ENCODE measurements at regions not wholly inside any gene's neighbourhood (a gene's known extent, or its start where the extent isn't known, plus 50 kb on each side); places are given as distances from the start of the nearest gene placed in this dataset.
A peak's percentile ranks its signal among the peaks of the same experiment; 100 is the strongest.

DNA sequence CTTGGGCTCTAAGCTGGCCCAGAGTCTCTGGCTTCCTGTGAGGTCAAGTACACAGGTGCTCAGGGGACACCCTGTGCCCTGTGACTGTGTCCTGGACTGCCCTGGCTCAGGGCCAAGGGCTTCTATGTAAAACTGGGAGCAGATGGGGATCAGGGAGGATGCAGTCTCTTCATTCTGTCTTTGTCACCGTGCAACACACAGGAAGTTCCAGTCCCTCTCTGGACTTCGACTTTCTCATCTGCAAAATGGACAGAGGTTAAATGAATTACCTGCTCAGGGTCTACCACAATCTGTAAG lies 61.9 kb upstream of the TLE3 start:
- ChIA-PET POLR2A (no interaction called here), CTCF (ENCODE audit: low intra/inter-chr PET ratio) (no interaction called here)
- H3K4me3 ChIP-seq, result no peak overlapping the region
- in situ Hi-C loops (cut with MboI) (no loop called here), intact Hi-C loops (cut with micrococcal nuclease) (no loop called here)
- H3K4me2 ChIP-seq (ENCODE audit: insufficient read depth, low read length), result no peak overlapping the region
- no peaks in the 10 kb centered on the region for H3K79me2 ChIP-seq (ENCODE audit: control insufficient read depth, insufficient read depth, low read length)
- H3K36me3 ChIP-seq (ENCODE audit: control insufficient read depth, insufficient read depth, low read length), result no peaks in the 10 kb centered on the region
- no peaks in the 10 kb centered on the region for H3K9me3 ChIP-seq (replicated peaks; ENCODE audit: control insufficient read depth, insufficient read depth, low read depth, low read length)
- peaks cover 26 to 79% of the 10 kb centered on the region in 2 experiments for H3K27me3 ChIP-seq (ENCODE audit: control insufficient read depth in 2 of 2, insufficient read depth in 2 of 2, low read length in 2 of 2)
- FAIRE-seq (no peak), ATAC-seq (no peak), DNase-seq (ENCODE audit: extremely low read depth in 1 of 4, low spot score in 3 of 4) (no peak)
- H4K20me1 ChIP-seq (replicated peaks; ENCODE audit: control insufficient read depth, insufficient read depth, low read length), result no peaks in the 10 kb centered on the region; the same call in 1 of the 2 replicates
- no peak overlapping the region for H3K27ac ChIP-seq (ENCODE audit: extremely low read depth, low read depth, low read length)
- WGBS (ENCODE audit: insufficient coverage, low coverage, missing lambda C conversion rate), result 4% methylated on average over 2 of the region's 2 CpGs
- TF ChIP-seq NFIC (IDR thresholded peaks at IDR 0.05) (peak; percentile 42; the same call in 1 of the 2 replicates), TBL1XR1 (IDR thresholded peaks at IDR 0.05; ENCODE audit: low read length in 2 of 2) (no peak)
- no peak overlapping the region for H2AFZ ChIP-seq (ENCODE audit: low read depth, low read length)
- H3K9me1 ChIP-seq (ENCODE audit: control insufficient read depth, insufficient read depth, low read length), result no peaks in the 10 kb centered on the region
- H3K9ac ChIP-seq (ENCODE audit: insufficient read depth in 1 of 2, low read depth in 2 of 2, low read length in 2 of 2), result no peak overlapping the region
- BruUV-seq (replicated peaks), result no TSS peak
- H3K4me1 ChIP-seq (replicated peaks in 1 of 2; ENCODE audit: control insufficient read depth in 2 of 2, insufficient read depth in 2 of 2, low read length in 2 of 2), result peaks cover 0 to 1% of the 10 kb centered on the region in 2 experiments; a peak in 1 of 5 replicates

DNA sequence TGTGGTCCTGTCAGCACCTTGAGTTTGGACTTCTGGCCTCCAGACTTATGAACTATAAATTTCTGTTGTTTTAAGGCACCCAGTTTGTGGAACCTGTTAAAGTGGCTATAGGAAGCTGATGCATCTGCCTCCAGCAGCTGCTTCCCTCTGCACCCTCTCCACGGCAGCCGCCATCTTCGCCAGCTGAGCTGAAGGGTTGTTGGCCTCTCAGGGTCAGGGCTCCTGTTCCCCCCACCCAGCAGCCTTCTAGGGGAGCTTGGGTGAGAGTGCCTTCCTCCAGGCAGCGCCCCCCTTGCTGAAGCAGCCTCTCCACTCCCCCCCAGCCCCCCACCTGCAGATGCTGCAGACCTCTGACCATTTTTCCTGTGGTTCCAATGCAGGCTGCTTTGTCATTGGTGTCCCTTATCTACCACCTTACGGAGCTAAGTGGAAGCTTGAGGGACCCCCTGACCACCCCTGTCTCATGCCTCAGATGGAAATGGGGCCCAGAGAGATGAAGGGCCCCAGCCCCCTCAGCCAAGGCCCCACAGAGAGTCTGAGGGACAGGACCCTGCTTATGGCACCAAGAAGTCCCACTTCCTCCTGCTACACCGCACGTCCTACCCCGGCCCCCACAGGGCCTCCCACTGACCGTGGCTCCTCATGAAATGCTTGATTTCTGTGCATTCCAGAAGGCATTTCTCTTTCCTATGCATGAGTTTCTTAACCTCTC lies 61.4 kb upstream of the TLE3 start:
- no peak overlapping the region for H3K9ac ChIP-seq (ENCODE audit: insufficient read depth in 1 of 2, low read depth in 2 of 2, low read length in 2 of 2)
- peaks cover 28 to 81% of the 10 kb centered on the region in 2 experiments for H3K27me3 ChIP-seq (ENCODE audit: control insufficient read depth in 2 of 2, insufficient read depth in 2 of 2, low read length in 2 of 2)
- no TSS peak for BruUV-seq (replicated peaks)
- H3K79me2 ChIP-seq (ENCODE audit: control insufficient read depth, insufficient read depth, low read length), result no peaks in the 10 kb centered on the region
- intact Hi-C loops (cut with micrococcal nuclease), result no loop called here
- peaks cover 0 to 5% of the 10 kb centered on the region in 2 experiments; a peak in 1 of 5 replicates for H3K4me1 ChIP-seq (replicated peaks in 1 of 2; ENCODE audit: control insufficient read depth in 2 of 2, insufficient read depth in 2 of 2, low read length in 2 of 2)
- no peaks in the 10 kb centered on the region for H3K9me3 ChIP-seq (replicated peaks; ENCODE audit: control insufficient read depth, insufficient read depth, low read depth, low read length)
- H3K4me2 ChIP-seq (ENCODE audit: insufficient read depth, low read length), result no peak overlapping the region
- DNase-seq (ENCODE audit: extremely low read depth in 1 of 4, low spot score in 3 of 4) (no peak), ATAC-seq (no peak), FAIRE-seq (no peak)
- ChIA-PET POLR2A (no interaction called here), CTCF (ENCODE audit: low intra/inter-chr PET ratio) (no interaction called here)
- in situ Hi-C loops (cut with MboI), result no loop called here
- 1% methylated on average over 7 of the region's 9 CpGs for WGBS (ENCODE audit: insufficient coverage, low coverage, missing lambda C conversion rate)
- no peak overlapping the region for H3K27ac ChIP-seq (ENCODE audit: extremely low read depth, low read depth, low read length)
- no peaks in the 10 kb centered on the region for H3K36me3 ChIP-seq (ENCODE audit: control insufficient read depth, insufficient read depth, low read length)
- H4K20me1 ChIP-seq (replicated peaks; ENCODE audit: control insufficient read depth, insufficient read depth, low read length), result no peaks in the 10 kb centered on the region; the same call in 1 of the 2 replicates
- no peak overlapping the region for H2AFZ ChIP-seq (ENCODE audit: low read depth, low read length)
- no peak overlapping the region for H3K4me3 ChIP-seq
- H3K9me1 ChIP-seq (ENCODE audit: control insufficient read depth, insufficient read depth, low read length), result no peaks in the 10 kb centered on the region
- TF ChIP-seq, protein P1, sequence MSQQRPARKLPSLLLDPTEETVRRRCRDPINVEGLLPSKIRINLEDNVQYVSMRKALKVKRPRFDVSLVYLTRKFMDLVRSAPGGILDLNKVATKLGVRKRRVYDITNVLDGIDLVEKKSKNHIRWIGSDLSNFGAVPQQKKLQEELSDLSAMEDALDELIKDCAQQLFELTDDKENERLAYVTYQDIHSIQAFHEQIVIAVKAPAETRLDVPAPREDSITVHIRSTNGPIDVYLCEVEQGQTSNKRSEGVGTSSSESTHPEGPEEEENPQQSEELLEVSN (IDR thresholded peaks at IDR 0.05; ENCODE audit: borderline replicate concordance in 1 of 2, extremely low read depth in 1 of 2, insufficient read depth in 1 of 2, insufficient read length in 1 of 2, low read depth in 1 of 2, low read length in 1 of 2, poor library complexity in 1 of 2, severe bottlenecking in 1 of 2), result no peak
- TF ChIP-seq, protein P2, sequence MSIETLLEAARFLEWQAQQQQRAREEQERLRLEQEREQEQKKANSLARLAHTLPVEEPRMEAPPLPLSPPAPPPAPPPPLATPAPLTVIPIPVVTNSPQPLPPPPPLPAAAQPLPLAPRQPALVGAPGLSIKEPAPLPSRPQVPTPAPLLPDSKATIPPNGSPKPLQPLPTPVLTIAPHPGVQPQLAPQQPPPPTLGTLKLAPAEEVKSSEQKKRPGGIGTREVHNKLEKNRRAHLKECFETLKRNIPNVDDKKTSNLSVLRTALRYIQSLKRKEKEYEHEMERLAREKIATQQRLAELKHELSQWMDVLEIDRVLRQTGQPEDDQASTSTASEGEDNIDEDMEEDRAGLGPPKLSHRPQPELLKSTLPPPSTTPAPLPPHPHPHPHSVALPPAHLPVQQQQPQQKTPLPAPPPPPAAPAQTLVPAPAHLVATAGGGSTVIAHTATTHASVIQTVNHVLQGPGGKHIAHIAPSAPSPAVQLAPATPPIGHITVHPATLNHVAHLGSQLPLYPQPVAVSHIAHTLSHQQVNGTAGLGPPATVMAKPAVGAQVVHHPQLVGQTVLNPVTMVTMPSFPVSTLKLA (conservative IDR thresholded peaks at IDR 0.05), result no peak
- TF ChIP-seq, protein P3, sequence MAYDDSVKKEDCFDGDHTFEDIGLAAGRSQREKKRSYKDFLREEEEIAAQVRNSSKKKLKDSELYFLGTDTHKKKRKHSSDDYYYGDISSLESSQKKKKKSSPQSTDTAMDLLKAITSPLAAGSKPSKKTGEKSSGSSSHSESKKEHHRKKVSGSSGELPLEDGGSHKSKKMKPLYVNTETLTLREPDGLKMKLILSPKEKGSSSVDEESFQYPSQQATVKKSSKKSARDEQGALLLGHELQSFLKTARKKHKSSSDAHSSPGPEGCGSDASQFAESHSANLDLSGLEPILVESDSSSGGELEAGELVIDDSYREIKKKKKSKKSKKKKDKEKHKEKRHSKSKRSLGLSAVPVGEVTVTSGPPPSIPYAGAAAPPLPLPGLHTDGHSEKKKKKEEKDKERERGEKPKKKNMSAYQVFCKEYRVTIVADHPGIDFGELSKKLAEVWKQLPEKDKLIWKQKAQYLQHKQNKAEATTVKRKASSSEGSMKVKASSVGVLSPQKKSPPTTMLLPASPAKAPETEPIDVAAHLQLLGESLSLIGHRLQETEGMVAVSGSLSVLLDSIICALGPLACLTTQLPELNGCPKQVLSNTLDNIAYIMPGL (CRISPR knock-in tag; IDR thresholded peaks at IDR 0.05), result no peak
- TF ChIP-seq ZNF134 (CRISPR knock-in tag; conservative IDR thresholded peaks at IDR 0.05), result no peak
- no peak for TF ChIP-seq ZNF354B (CRISPR knock-in tag; IDR thresholded peaks at IDR 0.05)
- no peak for TF ChIP-seq LARP7 (IDR thresholded peaks at IDR 0.05)
- TF ChIP-seq PTBP1 (IDR thresholded peaks at IDR 0.05; ENCODE audit: low read depth, low read length), result no peak
- TF ChIP-seq, protein P4, sequence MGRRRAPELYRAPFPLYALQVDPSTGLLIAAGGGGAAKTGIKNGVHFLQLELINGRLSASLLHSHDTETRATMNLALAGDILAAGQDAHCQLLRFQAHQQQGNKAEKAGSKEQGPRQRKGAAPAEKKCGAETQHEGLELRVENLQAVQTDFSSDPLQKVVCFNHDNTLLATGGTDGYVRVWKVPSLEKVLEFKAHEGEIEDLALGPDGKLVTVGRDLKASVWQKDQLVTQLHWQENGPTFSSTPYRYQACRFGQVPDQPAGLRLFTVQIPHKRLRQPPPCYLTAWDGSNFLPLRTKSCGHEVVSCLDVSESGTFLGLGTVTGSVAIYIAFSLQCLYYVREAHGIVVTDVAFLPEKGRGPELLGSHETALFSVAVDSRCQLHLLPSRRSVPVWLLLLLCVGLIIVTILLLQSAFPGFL (CRISPR knock-in tag; IDR thresholded peaks at IDR 0.05), result no peak
